Osteoblast (primary cell): ENCODE measurements at regions not wholly inside any gene's neighbourhood (a gene's known extent, or its start where the extent isn't known, plus 50 kb on each side); places are given as distances from the start of the nearest gene placed in this dataset.

Source experiments
- DNase-seq: peaks from one replicate; pipeline ENCODE4 v3.0.0; 2011; ENCODE audit warnings: low spot score, mixed read lengths; ENCODE audit not compliant: insufficient read length; ENCODE audit errors: missing footprints
- H2AFZ ChIP-seq: 2 replicates; pipeline ENCODE4 v1.6.0; 2011; ENCODE audit warnings: mild to moderate bottlenecking, low read length
- H3K27ac ChIP-seq: 2 replicates; pipeline ENCODE4 v1.5.1; 2011; ENCODE audit warnings: mild to moderate bottlenecking, low read depth, low read length, moderate library complexity
- H3K27me3 ChIP-seq: 2 replicates; pipeline ENCODE4 v1.6.0; 2012; ENCODE audit warnings: mild to moderate bottlenecking, control low read depth, inconsistent platforms, low read length, moderate library complexity; ENCODE audit not compliant: insufficient read depth
- H3K36me3 ChIP-seq: 2 replicates; pipeline ENCODE4 v1.5.1; 2011; ENCODE audit warnings: mild to moderate bottlenecking, low read length, control low read depth, moderate library complexity; ENCODE audit not compliant: insufficient read depth
- H3K4me1 ChIP-seq: 2 replicates; pipeline ENCODE4 v1.5.1; 2011; ENCODE audit warnings: mild to moderate bottlenecking, low read length, control low read depth, moderate library complexity; ENCODE audit not compliant: insufficient read depth
- H3K4me2 ChIP-seq: 2 replicates; pipeline ENCODE4 v1.6.0; 2011; ENCODE audit warnings: mild to moderate bottlenecking, low read length; ENCODE audit not compliant: insufficient read depth
- H3K4me3 ChIP-seq: fragments of 200-600 bp; sonication (generic); 3 replicates; pipeline ENCODE4 v1.5.1; 2012; ENCODE audit warnings: mild to moderate bottlenecking, low read length, inconsistent platforms; ENCODE audit not compliant: insufficient read depth
- H3K79me2 ChIP-seq: 2 replicates; pipeline ENCODE4 v1.6.0; 2012; ENCODE audit warnings: mild to moderate bottlenecking, low read length, control low read depth, inconsistent platforms; ENCODE audit not compliant: insufficient read depth
- H3K9me3 ChIP-seq: 2 replicates; pipeline ENCODE4 v1.5.1; 2011; ENCODE audit warnings: low read depth, low read length, control low read depth
- H4K20me1 ChIP-seq: 2 replicates; pipeline ENCODE4 v1.6.0; 2012; ENCODE audit warnings: mild to moderate bottlenecking, low read length, control low read depth; ENCODE audit not compliant: insufficient read depth
- TF ChIP-seq, protein P1 (sequence below): IDR thresholded peaks from 2 replicates; pipeline ENCODE4 v1.5.1; 2011; ENCODE audit warnings: mild to moderate bottlenecking, low read depth, low read length, moderate library complexity; ENCODE audit errors: extremely low read depth

DNA sequence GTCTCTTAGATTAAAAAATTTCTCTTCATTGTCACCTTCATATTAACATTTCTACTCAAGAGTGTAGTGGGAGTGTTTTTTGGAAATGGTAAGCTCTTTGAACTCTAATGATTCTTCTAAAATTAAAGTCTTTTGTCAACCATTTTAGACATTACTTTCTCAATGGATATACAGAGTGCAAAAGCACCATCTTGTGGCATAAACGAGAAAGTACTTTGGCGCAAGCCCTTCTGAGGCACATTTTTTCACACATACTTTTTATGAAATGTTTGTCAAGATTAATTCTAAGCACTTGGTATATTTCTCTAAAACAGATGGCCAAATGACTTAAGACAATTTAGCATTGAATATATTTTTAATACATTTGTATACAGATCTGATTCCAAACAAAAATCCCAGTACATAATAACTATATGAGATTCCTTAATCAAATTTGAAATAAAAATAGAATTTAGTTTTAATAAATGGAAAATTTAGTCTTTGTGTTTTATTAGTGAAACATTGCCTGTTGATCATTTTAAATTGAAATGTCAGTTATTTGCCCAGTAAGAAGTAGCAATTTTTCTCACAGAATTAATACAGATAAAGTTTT, 63.3 kb upstream of the GALNT5 start:
- H3K36me3 ChIP-seq, result no peaks in the 10 kb centered on the region
- H2AFZ ChIP-seq, result peak overlapping the region; percentile 79
- H3K9me3 ChIP-seq, result no peaks in the 10 kb centered on the region
- H3K4me3 ChIP-seq, result no peak overlapping the region
- peak; percentile 86 for DNase-seq
- TF ChIP-seq, protein P1, sequence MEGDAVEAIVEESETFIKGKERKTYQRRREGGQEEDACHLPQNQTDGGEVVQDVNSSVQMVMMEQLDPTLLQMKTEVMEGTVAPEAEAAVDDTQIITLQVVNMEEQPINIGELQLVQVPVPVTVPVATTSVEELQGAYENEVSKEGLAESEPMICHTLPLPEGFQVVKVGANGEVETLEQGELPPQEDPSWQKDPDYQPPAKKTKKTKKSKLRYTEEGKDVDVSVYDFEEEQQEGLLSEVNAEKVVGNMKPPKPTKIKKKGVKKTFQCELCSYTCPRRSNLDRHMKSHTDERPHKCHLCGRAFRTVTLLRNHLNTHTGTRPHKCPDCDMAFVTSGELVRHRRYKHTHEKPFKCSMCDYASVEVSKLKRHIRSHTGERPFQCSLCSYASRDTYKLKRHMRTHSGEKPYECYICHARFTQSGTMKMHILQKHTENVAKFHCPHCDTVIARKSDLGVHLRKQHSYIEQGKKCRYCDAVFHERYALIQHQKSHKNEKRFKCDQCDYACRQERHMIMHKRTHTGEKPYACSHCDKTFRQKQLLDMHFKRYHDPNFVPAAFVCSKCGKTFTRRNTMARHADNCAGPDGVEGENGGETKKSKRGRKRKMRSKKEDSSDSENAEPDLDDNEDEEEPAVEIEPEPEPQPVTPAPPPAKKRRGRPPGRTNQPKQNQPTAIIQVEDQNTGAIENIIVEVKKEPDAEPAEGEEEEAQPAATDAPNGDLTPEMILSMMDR, result peak; percentile 73
- no peaks in the 10 kb centered on the region for H4K20me1 ChIP-seq
- H3K4me1 ChIP-seq, result peaks cover 39% of the 10 kb centered on the region
- no peaks in the 10 kb centered on the region for H3K79me2 ChIP-seq
- no peak overlapping the region for H3K4me2 ChIP-seq
- H3K27ac ChIP-seq, result peak overlapping the region; percentile 70
- no peaks in the 10 kb centered on the region for H3K27me3 ChIP-seq

DNA sequence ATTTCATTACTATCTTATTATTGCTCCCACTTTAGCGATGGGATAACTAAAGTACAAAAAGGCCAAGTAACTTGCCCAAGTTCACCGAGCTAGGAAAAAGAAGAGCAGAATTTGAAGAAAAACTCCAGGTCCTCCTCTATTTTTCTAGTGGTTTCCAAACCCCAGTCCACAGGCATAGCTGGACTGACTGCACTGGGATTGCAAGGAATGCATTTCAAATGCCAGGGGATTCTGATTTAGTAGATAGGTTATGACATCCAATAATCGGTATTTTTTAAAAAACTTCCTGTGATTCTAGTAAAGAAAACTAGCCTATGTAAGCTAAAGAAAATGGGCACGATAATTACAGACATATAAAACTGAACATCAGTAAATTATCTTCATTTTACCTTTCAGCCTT, 62.7 kb upstream of the GALNT5 start:
- Histone ChIP-seq H3K79me2 (no peaks in the 10 kb centered on the region), H3K9me3 (no peaks in the 10 kb centered on the region), H2AFZ (peak overlapping the region; percentile 29), H3K27me3 (no peaks in the 10 kb centered on the region), H3K36me3 (no peaks in the 10 kb centered on the region), H3K4me2 (peak overlapping the region; percentile 61), H3K4me1 (peaks cover 37% of the 10 kb centered on the region), H3K4me3 (no peak overlapping the region), H4K20me1 (no peaks in the 10 kb centered on the region), H3K27ac (peak overlapping the region; percentile 70)
- DNase-seq, result peak; percentile 69
- TF ChIP-seq, protein P1, result no peak

DNA sequence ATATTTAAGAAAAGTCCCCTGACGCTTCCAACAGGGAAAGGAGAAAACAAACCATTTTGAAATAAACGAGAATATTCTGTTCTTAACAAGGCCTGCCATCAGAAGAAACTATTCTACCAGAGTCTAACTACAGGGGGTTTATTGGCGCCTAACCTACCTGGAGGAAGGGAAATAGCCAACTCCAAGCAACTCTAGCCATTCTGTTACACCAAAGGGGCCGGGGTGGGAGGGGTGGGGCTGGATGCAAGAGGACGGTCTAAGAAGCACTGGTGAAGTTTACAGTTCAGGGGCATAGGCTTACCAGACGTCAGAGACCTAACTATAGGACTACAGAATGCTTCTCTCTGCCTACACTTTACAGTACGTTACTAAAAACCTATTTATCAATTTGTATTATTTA, 60.5 kb upstream of the GALNT5 start:
- Histone ChIP-seq H3K79me2 (no peaks in the 10 kb centered on the region), H3K4me2 (no peak overlapping the region), H2AFZ (peak overlapping the region; percentile 14), H4K20me1 (no peaks in the 10 kb centered on the region), H3K27ac (no peak overlapping the region), H3K27me3 (no peaks in the 10 kb centered on the region), H3K4me3 (no peak overlapping the region), H3K4me1 (peaks cover 28% of the 10 kb centered on the region), H3K9me3 (no peaks in the 10 kb centered on the region), H3K36me3 (no peaks in the 10 kb centered on the region)
- DNase-seq, result no peak
- TF ChIP-seq, protein P1, result no peak

DNA sequence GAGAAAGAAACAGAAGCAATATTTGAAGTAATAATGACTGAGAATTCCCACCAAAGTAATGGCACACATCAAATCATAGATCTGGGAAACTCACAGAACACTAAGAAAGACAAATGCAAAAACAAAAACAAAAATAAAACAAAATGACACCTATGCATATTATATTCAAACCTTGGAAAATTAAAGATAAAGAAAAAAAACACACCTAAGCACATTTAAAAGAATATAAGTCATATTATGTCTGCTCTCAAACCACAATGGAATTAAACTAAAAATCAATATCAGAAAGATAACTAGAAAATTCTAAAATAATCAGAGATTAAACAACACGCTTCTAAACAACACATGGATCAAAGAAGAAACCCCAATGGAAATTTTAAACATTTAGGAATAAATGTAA, 59.7 kb upstream of the GALNT5 start:
- no peaks in the 10 kb centered on the region for H3K79me2 ChIP-seq
- TF ChIP-seq, protein P1, result no peak
- no peak overlapping the region for H3K27ac ChIP-seq
- H4K20me1 ChIP-seq, result no peaks in the 10 kb centered on the region
- H3K36me3 ChIP-seq, result no peaks in the 10 kb centered on the region
- peaks cover 21% of the 10 kb centered on the region for H3K4me1 ChIP-seq
- H3K27me3 ChIP-seq, result no peaks in the 10 kb centered on the region
- no peak overlapping the region for H3K4me3 ChIP-seq
- no peaks in the 10 kb centered on the region for H3K9me3 ChIP-seq
- no peak overlapping the region for H2AFZ ChIP-seq
- no peak for DNase-seq
- H3K4me2 ChIP-seq, result no peak overlapping the region
